ENCODE measurements at regions not wholly inside any gene's neighbourhood (a gene's known extent, or its start where the extent isn't known, plus 50 kb on each side); places are given as distances from the start of the nearest gene placed in this dataset.

DNA sequence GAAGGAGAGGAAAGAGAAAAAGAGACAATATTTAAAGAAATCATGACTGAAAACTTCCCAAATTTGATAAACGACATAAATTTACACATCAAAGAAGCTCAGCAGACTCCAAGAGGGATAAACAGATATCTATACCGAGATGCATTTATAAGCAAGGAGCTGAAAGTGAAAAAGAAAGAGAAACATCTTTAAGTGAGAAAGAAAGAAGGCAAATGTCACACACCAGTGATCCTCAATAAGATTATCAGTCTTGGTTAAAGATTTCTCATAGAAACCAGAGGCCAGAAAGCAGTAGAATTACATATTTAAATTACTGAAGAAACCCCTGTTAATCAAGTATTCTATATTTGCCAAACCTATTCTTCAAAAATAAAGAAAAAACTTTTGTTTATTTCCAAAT, 424.2 kb downstream of the SLC16A7 start:
- intact Hi-C loops (cut with micrococcal nuclease), result no loop called here
- no TSS peak for BruUV-seq (replicated peaks)
- Histone ChIP-seq H3K27ac (ENCODE audit: extremely low read depth, low read depth, low read length) (no peak overlapping the region), H3K9ac (ENCODE audit: insufficient read depth in 1 of 2, low read depth in 2 of 2, low read length in 2 of 2) (no peak overlapping the region), H3K79me2 (ENCODE audit: control insufficient read depth, insufficient read depth, low read length) (no peaks in the 10 kb centered on the region), H3K9me1 (ENCODE audit: control insufficient read depth, insufficient read depth, low read length) (no peaks in the 10 kb centered on the region), H3K9me3 (replicated peaks; ENCODE audit: control insufficient read depth, insufficient read depth, low read depth, low read length) (no peaks in the 10 kb centered on the region; the same call in none of the 2 replicates), H2AFZ (ENCODE audit: low read depth, low read length) (no peak overlapping the region), H3K4me2 (ENCODE audit: insufficient read depth, low read length) (no peak overlapping the region), H3K4me1 (replicated peaks in 1 of 2; ENCODE audit: control insufficient read depth in 2 of 2, insufficient read depth in 2 of 2, low read length in 2 of 2) (no peaks in the 10 kb centered on the region), H3K4me3 (no peak overlapping the region), H4K20me1 (replicated peaks; ENCODE audit: control insufficient read depth, insufficient read depth, low read length) (no peaks in the 10 kb centered on the region), H3K27me3 (ENCODE audit: control insufficient read depth in 2 of 2, insufficient read depth in 2 of 2, low read length in 2 of 2) (no peaks in the 10 kb centered on the region), H3K36me3 (ENCODE audit: control insufficient read depth, insufficient read depth, low read length) (no peaks in the 10 kb centered on the region)
- 0% methylated on average over 2 of the region's 2 CpGs for WGBS (ENCODE audit: insufficient coverage, low coverage, missing lambda C conversion rate)
- no peak for FAIRE-seq
- DNase-seq (ENCODE audit: extremely low read depth in 1 of 4, low spot score in 3 of 4), result no peak
- in situ Hi-C loops (cut with MboI), result no loop called here
- TF ChIP-seq MTA2 (IDR thresholded peaks at IDR 0.05; ENCODE audit: low read depth), result no peak
- no peak for TF ChIP-seq CBX5 (IDR thresholded peaks at IDR 0.05; ENCODE audit: borderline replicate concordance, low read depth)
- no peak for TF ChIP-seq ZNF436 (CRISPR knock-in tag; IDR thresholded peaks at IDR 0.05)
- no peak for TF ChIP-seq POLR2AphosphoS2 (IDR thresholded peaks at IDR 0.05; ENCODE audit: low read length)
- TF ChIP-seq POLR2G (IDR thresholded peaks at IDR 0.05; ENCODE audit: low read depth, low read length), result no peak
- TF ChIP-seq ZNF174 (CRISPR knock-in tag; IDR thresholded peaks at IDR 0.05), result no peak
- TF ChIP-seq BRD9 (IDR thresholded peaks at IDR 0.05; ENCODE audit: low read depth, partially characterized antibody), result no peak
- ChIA-PET CTCF (ENCODE audit: low intra/inter-chr PET ratio) (no interaction called here), POLR2A (no interaction called here)
- ATAC-seq, result no peak

DNA sequence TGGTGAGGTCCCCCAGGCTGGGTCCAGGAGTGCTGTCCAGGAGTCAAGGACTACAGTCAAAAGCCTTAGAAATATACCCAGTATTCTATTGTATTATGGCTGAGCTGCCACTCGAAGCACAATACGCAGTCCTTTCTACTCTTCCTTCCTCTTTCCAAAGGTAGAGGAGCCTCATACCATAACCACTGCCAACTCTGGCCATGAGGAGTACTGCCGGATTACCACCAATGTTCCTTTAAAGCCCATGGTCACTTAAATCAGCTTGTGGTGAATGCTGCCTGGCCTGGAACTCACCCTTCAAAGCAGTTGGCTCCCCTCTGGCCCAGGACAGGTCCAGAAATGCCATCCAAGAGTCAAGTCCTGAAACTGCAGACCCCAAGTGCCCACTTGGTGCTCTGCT, 425.4 kb downstream of the SLC16A7 start:
- H3K4me3 ChIP-seq, result no peak overlapping the region
- H3K4me2 ChIP-seq (ENCODE audit: insufficient read depth, low read length), result no peak overlapping the region
- no peaks in the 10 kb centered on the region for H3K4me1 ChIP-seq (replicated peaks in 1 of 2; ENCODE audit: control insufficient read depth in 2 of 2, insufficient read depth in 2 of 2, low read length in 2 of 2)
- H4K20me1 ChIP-seq (replicated peaks; ENCODE audit: control insufficient read depth, insufficient read depth, low read length), result no peaks in the 10 kb centered on the region
- DNase-seq (ENCODE audit: extremely low read depth in 1 of 4, low spot score in 3 of 4) (no peak), FAIRE-seq (no peak), ATAC-seq (no peak)
- no peak overlapping the region for H3K9ac ChIP-seq (ENCODE audit: insufficient read depth in 1 of 2, low read depth in 2 of 2, low read length in 2 of 2)
- no peaks in the 10 kb centered on the region for H3K27me3 ChIP-seq (ENCODE audit: control insufficient read depth in 2 of 2, insufficient read depth in 2 of 2, low read length in 2 of 2)
- H3K9me3 ChIP-seq (replicated peaks; ENCODE audit: control insufficient read depth, insufficient read depth, low read depth, low read length), result no peaks in the 10 kb centered on the region; the same call in 1 of the 2 replicates
- no peaks in the 10 kb centered on the region for H3K9me1 ChIP-seq (ENCODE audit: control insufficient read depth, insufficient read depth, low read length)
- H3K79me2 ChIP-seq (ENCODE audit: control insufficient read depth, insufficient read depth, low read length), result no peaks in the 10 kb centered on the region
- ChIA-PET POLR2A (no interaction called here), CTCF (ENCODE audit: low intra/inter-chr PET ratio) (no interaction called here)
- H3K27ac ChIP-seq (ENCODE audit: extremely low read depth, low read depth, low read length), result no peak overlapping the region
- no peak overlapping the region for H2AFZ ChIP-seq (ENCODE audit: low read depth, low read length)
- intact Hi-C loops (cut with micrococcal nuclease) (no loop called here), in situ Hi-C loops (cut with MboI) (no loop called here)
- WGBS (ENCODE audit: insufficient coverage, low coverage, missing lambda C conversion rate), result 0% methylated on average over 3 of the region's 3 CpGs
- no TSS peak for BruUV-seq (replicated peaks)
- H3K36me3 ChIP-seq (ENCODE audit: control insufficient read depth, insufficient read depth, low read length), result no peaks in the 10 kb centered on the region
- TF ChIP-seq, protein P1, sequence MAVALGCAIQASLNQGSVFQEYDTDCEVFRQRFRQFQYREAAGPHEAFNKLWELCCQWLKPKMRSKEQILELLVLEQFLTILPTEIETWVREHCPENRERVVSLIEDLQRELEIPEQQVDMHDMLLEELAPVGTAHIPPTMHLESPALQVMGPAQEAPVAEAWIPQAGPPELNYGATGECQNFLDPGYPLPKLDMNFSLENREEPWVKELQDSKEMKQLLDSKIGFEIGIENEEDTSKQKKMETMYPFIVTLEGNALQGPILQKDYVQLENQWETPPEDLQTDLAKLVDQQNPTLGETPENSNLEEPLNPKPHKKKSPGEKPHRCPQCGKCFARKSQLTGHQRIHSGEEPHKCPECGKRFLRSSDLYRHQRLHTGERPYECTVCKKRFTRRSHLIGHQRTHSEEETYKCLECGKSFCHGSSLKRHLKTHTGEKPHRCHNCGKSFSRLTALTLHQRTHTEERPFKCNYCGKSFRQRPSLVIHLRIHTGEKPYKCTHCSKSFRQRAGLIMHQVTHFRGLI (CRISPR knock-in tag; IDR thresholded peaks at IDR 0.05), result no peak
- no peak for TF ChIP-seq ZC3H11A (IDR thresholded peaks at IDR 0.05; ENCODE audit: low read depth, low read length)
- TF ChIP-seq NELFE (IDR thresholded peaks at IDR 0.05; ENCODE audit: insufficient read depth, insufficient read length), result no peak
- TF ChIP-seq ZNF696 (CRISPR knock-in tag; conservative IDR thresholded peaks at IDR 0.05), result no peak
- no peak for TF ChIP-seq ZC3H8 (IDR thresholded peaks at IDR 0.05)
- no peak for TF ChIP-seq ELF1 (tag; IDR thresholded peaks at IDR 0.05)

All from K562 (cell line).